GM19395 (cell line): ENCODE measurements at regions not wholly inside any gene's neighbourhood (a gene's known extent, or its start where the extent isn't known, plus 50 kb on each side); places are given as distances from the start of the nearest gene placed in this dataset.

Experiments
- ATAC-seq: cut with Tn5 transposase; IDR thresholded peaks from one replicate; pipeline ENCODE4 v1.9.1; 2021; ENCODE audit warnings: mild to moderate bottlenecking, moderate library complexity; ENCODE audit not compliant: unreplicated experiment

- ATAC-seq: no peak
These were observed 201.2 kb upstream of the GAS1 start for GRCh38 chr9:87148331-87149104.

GRCh38 chr9:87149799-87150198, 202.5 kb upstream of the GAS1 start:
- no peak for ATAC-seq

- no peak for ATAC-seq
These were observed 204.9 kb upstream of the GAS1 start for GRCh38 chr9:87152256-87152655.

- no peak for ATAC-seq
These were observed 208.9 kb upstream of the GAS1 start for GRCh38 chr9:87156247-87156646.

GRCh38 chr9:87157366-87158031, 210.2 kb upstream of the GAS1 start:
- ATAC-seq: no peak

- ATAC-seq: no peak
These were observed 211.5 kb upstream of the GAS1 start for GRCh38 chr9:87158765-87159164.

GRCh38 chr9:87160148-87161102, 213.1 kb upstream of the GAS1 start:
- ATAC-seq: no peak

- ATAC-seq: no peak
These were observed 219.9 kb upstream of the GAS1 start for GRCh38 chr9:87167161-87167560.

- no peak for ATAC-seq
These were observed 220.3 kb upstream of the GAS1 start for GRCh38 chr9:87167582-87167981.

GRCh38 chr9:87178302-87178701, 231.0 kb upstream of the GAS1 start:
- no peak for ATAC-seq

- ATAC-seq: no peak
These were observed 232.4 kb upstream of the GAS1 start for GRCh38 chr9:87179553-87180340.

GRCh38 chr9:87180361-87180760, 233.1 kb upstream of the GAS1 start:
- ATAC-seq: no peak

- ATAC-seq: no peak
These were observed 233.5 kb upstream of the GAS1 start for GRCh38 chr9:87180841-87181240.

GRCh38 chr9:87181670-87182069, 234.4 kb upstream of the GAS1 start:
- peak; percentile 70 for ATAC-seq

GRCh38 chr9:87184956-87185642, 237.8 kb upstream of the GAS1 start:
- no peak for ATAC-seq

- ATAC-seq: no peak
These were observed 240.3 kb upstream of the GAS1 start for GRCh38 chr9:87187656-87188055.

GRCh38 chr9:87189006-87189405, 241.7 kb upstream of the GAS1 start:
- no peak for ATAC-seq

GRCh38 chr9:87193151-87193550, 245.8 kb upstream of the GAS1 start:
- ATAC-seq: no peak

- no peak for ATAC-seq
These were observed 246.9 kb upstream of the GAS1 start for GRCh38 chr9:87193925-87194868.
